Retinal pigment epithelial cell (primary cell): ENCODE measurements at regions not wholly inside any gene's neighbourhood (a gene's known extent, or its start where the extent isn't known, plus 50 kb on each side); places are given as distances from the start of the nearest gene placed in this dataset.
"Not testable (repeated sequence)": the region's sequence is repeated elsewhere in the genome, so short reads cannot be mapped to it uniquely, and the experiment has no call there.

Source experiments
- DNase-seq: peaks from one replicate; pipeline ENCODE4 v3.0.0-alpha.2; 2010; ENCODE audit warnings: low read depth
- H3K4me3 ChIP-seq: 2 replicates; pipeline ENCODE4 v1.5.1; 2011; ENCODE audit warnings: mild to moderate bottlenecking, low read length, control low read depth, moderate library complexity
- TF ChIP-seq, protein P1 (sequence below): conservative IDR thresholded peaks from 2 replicates; pipeline ENCODE4 v1.5.1; 2011; ENCODE audit warnings: low read depth, low read length, control low read depth, inconsistent platforms

DNA sequence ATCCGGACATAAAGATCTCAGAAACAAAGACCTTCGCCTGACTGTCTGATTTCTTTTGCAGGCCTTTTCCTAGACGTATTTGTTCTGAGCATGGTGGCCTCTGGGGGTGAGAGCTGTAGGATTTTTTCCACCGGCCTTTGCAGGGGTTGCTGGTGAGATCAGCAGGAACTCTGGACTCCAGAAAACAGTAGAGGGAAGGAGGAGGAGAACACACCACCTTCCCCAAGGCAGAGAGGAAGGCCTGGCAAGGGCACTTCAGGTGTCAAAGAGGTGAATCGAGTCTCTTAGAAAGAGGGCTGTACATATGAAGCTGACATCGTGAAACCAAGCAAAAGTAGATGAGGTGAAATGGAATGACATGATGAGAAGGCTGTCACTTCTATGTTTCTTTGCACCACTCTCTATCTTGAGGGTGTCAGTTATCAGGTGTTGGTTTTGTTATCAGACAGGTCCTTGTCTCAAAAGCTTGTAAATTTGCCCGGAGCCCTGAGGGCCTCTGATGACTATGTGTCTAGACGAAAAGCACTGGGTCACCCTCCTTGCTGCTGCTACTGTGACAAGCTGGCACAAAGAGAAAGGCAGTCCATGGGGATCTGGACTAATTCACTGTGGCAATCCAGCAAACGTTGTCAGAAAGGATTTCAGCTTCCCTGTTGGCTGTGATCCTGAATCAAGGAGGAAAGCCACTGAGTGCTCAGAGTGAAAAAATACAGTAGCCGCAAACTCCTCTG is 91.3 kb upstream of the MAP3K7 start:
- DNase-seq: no peak
- TF ChIP-seq, protein P1, sequence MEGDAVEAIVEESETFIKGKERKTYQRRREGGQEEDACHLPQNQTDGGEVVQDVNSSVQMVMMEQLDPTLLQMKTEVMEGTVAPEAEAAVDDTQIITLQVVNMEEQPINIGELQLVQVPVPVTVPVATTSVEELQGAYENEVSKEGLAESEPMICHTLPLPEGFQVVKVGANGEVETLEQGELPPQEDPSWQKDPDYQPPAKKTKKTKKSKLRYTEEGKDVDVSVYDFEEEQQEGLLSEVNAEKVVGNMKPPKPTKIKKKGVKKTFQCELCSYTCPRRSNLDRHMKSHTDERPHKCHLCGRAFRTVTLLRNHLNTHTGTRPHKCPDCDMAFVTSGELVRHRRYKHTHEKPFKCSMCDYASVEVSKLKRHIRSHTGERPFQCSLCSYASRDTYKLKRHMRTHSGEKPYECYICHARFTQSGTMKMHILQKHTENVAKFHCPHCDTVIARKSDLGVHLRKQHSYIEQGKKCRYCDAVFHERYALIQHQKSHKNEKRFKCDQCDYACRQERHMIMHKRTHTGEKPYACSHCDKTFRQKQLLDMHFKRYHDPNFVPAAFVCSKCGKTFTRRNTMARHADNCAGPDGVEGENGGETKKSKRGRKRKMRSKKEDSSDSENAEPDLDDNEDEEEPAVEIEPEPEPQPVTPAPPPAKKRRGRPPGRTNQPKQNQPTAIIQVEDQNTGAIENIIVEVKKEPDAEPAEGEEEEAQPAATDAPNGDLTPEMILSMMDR: no peak
- no peak overlapping the region for H3K4me3 ChIP-seq

- TF ChIP-seq, protein P1: no peak
- H3K4me3 ChIP-seq: no peak overlapping the region
- DNase-seq: no peak
These were observed 90.6 kb upstream of the MAP3K7 start for GRCh38 chr6:90677440-90677839.

DNA sequence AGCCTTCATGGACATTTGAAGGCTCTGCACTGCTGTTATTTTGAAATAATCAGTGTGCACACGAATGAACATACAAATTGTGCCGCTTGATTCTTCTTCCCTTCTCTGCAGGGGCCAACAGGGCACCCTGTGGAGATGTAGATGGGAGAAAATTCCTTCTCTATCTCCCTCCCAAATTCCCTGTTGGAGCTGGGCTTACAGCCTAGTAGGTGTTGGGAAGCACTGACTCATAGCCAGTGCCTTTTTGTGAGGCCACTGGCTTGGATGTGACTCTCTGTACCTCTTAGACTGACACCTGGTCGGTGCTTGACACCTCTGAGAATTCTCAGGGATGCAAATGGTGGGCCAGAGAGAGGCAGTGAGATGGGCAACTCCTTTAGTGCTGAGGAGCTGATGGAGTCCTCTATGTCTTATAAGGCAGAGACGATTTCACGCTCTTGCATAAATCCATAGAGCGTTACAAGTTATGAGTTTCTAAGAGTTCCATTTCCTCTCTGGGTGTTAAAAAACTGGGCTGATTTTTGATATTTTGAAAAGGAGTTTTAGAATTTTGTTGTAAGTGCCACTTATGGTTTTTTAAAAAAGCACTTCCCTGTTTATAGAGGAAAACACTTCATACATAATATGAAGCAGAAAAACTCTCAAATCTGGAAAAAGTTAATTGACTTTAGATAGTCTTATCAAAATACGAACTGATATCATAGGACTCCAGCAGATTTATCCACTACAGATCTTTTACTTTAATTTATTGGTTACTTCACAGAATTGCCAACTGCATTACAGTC is 89.8 kb upstream of the MAP3K7 start:
- no peak for DNase-seq
- TF ChIP-seq, protein P1: no peak
- no peak overlapping the region for H3K4me3 ChIP-seq

- DNase-seq, H3K4me3 ChIP-seq: not testable (repeated sequence)
These were observed 88.2 kb upstream of the MAP3K7 start for GRCh38 chr6:90675107-90675506.

DNA sequence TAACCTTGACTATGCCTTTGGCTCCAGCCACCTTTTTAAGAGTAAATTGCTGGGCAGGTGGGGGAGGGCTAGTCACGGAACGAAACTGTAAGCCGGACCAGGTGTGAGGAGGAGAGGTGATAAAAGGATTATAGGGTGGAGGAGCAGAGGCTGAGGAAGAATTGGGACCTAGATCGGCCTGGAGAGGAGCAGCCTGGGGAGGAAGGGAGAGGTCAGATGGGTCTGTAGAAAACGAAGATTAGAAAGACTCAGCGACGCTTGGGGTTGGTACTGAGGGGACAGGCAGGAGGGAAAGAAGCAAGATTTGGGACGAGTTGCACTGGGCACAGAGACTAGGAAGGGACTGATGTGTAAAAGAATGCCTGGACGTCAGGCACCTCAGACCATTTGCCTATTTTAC is 87.2 kb upstream of the MAP3K7 start:
- not testable (repeated sequence) for DNase-seq, H3K4me3 ChIP-seq

GRCh38 chr6:90669846-90670245 is 83.0 kb upstream of the MAP3K7 start:
- no peak for DNase-seq

GRCh38 chr6:90669420-90669819 is 82.5 kb upstream of the MAP3K7 start:
- no peak for DNase-seq
- H3K4me3 ChIP-seq: no peak overlapping the region
- TF ChIP-seq, protein P1: no peak

More at GRCh38 chr6:90669846-90670245, 83.0 kb upstream of the MAP3K7 start:
- H3K4me3 ChIP-seq: no peak overlapping the region
- TF ChIP-seq, protein P1: no peak

- TF ChIP-seq, protein P1: no peak
- DNase-seq: no peak
- no peak overlapping the region for H3K4me3 ChIP-seq
These were observed 81.3 kb upstream of the MAP3K7 start for GRCh38 chr6:90668141-90668540.
